HS-27A (cell line): ENCODE measurements at regions not wholly inside any gene's neighbourhood (a gene's known extent, or its start where the extent isn't known, plus 50 kb on each side); places are given as distances from the start of the nearest gene placed in this dataset.

Source experiments
- DNase-seq: peaks from one replicate; pipeline ENCODE4 v3.0.0-alpha.2; 2012; ENCODE audit warnings: low read depth, missing footprints

DNA sequence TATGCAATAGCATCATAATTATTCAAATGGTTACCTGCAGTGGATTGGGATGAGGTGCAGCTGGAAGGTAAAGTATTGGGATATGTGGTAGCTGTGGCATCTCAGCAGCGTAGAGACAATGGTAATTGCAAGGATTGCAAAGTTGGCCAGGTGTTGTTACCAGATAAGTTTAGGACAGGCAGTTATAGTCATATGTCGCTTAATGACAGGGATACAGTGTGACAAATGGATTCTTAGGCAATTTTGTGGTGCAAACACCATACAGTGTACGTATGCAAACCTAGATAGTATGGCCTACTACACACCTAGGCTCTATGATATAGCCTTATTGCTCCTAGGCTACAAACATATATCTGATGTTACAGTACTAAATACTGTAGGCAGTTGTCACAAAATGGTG lies 163.5 kb upstream of the LYZL2 start:
- DNase-seq, result no peak

- DNase-seq, result no peak
These were observed 162.5 kb upstream of the LYZL2 start for GRCh38 chr10:30792025-30792424.

- DNase-seq, result no peak
These were observed 161.7 kb upstream of the LYZL2 start for GRCh38 chr10:30791197-30791611.

- no peak for DNase-seq
These were observed 160.3 kb upstream of the LYZL2 start for GRCh38 chr10:30789806-30790205.

- DNase-seq, result no peak
These were observed 158.8 kb upstream of the LYZL2 start for GRCh38 chr10:30788307-30788706.

DNA sequence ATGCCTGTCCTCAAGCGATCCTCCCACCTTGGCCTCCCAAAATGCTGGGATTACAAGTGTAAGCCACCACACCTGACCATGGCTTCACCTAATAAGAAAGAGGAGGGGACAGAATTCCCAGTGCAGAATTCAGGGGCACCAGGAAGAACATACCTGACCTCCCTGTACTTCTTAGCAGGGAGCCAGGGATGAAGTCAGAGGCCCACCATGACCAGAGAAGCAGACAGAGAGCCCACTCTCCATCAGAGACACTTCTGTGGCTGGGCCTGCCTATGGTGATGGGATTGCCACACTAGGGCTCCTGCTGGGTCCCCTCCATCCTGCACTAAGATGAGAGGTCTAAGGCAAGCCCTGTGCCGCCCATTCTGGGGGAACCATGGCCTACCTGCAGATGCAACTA lies 157.4 kb upstream of the LYZL2 start:
- no peak for DNase-seq

- no peak for DNase-seq
These were observed 156.6 kb upstream of the LYZL2 start for GRCh38 chr10:30786131-30786530.

GRCh38 chr10:30784897-30785605 lies 155.5 kb upstream of the LYZL2 start:
- no peak for DNase-seq

DNA sequence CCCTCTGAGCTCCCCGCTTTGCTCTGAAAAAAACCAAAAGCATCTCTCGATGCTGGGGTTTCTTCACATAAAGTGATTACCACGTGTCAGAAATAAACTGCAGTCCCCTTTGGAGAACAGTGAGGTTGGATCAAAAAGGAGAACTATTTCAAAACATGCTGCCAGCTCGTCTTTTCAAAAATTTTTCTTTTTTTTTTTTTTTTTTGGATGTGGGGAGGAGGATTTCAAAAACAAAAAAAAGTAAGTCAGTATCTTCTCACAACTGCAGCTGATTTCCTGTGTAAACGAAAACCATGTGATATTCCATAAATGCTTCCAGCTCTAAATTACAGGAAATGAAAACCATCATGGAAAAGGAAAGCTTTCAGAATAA lies 155.0 kb upstream of the LYZL2 start:
- DNase-seq, result no peak

DNA sequence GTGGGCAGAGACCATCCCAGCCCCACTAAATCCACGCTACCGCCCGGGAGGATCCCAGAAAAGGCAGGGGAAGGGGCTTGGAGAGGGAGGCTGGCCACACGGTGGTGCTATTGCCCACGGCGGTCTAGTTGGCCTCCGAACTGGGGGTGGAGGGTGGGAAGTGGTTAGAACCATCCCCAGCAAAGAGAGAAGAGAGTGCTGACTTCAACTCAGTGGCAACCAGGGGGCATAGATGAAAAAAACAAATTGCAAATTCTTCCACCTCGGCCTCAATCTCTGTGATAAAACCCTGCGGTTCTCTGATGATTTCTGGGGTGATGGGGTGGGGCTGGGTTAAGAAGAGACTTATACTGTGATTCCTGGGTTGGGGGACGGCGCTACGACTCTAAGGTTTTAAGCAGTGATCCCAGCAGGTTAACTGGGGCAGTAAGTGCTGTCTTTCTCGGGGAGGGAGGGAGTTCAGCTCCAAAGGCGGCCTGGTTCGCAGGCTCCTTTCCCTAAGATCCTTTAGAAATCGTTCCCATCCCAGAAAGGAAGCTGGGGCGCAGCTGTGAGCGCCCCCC lies 154.5 kb upstream of the LYZL2 start:
- DNase-seq, result peak; percentile 36

DNA sequence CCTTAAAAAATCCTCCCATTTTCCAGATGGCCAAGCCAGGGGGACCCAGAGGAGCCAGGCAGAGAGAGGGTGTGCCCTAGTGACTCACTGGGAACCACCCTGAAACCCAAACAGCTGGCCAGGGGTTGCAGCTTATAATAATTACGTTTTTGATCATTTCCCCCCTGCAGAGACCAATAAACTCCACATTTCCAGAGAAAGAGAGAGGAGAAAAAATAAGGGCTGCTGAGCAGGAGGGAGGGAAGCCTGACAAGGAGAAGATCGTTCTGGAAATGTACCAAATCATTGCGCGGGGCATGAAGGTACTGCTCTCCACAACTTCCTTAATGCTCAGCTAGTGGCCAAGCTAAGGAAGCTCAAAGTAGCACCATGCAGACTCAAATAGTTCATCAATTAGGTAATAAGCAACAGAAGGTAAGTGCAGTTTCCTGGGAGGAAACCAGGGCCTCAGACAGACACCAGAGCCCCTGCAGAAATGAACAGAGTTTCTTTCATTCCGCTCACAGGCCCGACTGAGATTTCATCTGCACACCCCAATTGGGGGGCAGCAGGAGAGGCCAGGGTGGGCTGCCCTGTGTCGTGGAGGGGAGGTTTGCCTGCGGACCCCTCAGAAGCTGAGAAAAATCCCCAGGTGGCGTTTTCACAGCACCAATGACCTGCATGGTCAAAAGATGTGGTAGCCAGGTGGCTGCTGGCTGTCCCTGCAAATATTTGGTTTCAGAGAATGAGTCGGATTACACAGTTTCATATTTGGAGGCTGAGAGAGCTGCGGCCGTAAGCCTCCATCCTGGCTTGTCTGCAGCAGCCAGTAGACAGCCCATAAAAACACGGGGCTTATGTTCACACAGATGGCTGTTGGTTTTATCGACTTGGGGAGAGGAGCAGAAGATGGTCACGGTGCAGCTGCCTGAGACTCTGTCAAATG lies 153.2 kb upstream of the LYZL2 start:
- no peak for DNase-seq

DNA sequence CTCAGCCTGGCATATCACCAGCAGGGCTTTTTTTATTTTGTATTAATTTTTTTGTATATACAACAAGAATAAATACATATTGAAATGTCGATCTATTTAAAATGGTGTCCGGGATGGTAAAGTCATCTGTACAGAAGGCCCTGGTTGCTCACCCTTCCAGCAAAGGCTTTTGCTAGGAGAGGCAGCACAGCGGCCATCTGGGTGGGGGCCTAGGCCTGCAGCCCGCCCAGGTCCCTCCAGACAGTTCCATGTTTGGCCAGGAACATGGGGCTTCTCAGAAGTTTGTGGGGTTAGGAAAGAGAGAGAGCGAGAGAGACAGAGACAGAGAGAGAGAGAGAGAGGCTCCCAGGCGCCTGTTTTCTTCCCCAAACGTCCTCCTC lies 152.6 kb upstream of the LYZL2 start:
- DNase-seq, result no peak

GRCh38 chr10:30781670-30782121 lies 152.1 kb upstream of the LYZL2 start:
- DNase-seq, result no peak

- no peak for DNase-seq
These were observed 149.2 kb upstream of the LYZL2 start for GRCh38 chr10:30778769-30779168.

GRCh38 chr10:30775779-30776591 lies 146.4 kb upstream of the LYZL2 start:
- DNase-seq, result peak; percentile 35

DNA sequence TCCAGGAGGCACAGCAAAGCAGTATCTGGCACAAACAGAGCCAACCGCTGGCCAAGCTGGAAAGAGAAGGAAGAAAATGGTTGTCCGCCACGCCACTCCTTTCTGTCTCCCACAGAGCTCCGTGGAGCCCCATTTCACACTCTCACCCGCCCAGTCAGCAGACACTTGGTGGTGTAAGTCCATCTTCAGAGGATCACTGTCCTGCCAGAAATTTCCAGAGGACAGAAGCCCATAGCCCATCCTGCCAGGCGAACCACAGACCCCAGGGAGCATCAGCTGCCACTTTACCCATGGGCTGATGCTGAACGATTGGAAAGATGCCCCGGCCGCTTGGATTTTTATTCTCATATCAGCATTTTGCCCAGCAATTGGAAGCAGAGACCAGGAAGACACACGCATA lies 144.7 kb upstream of the LYZL2 start:
- no peak for DNase-seq

- no peak for DNase-seq
These were observed 143.9 kb upstream of the LYZL2 start for GRCh38 chr10:30773501-30773900.

GRCh38 chr10:30770816-30771215 lies 141.3 kb upstream of the LYZL2 start:
- no peak for DNase-seq

- DNase-seq, result no peak
These were observed 140.7 kb upstream of the LYZL2 start for GRCh38 chr10:30770229-30770628.

DNA sequence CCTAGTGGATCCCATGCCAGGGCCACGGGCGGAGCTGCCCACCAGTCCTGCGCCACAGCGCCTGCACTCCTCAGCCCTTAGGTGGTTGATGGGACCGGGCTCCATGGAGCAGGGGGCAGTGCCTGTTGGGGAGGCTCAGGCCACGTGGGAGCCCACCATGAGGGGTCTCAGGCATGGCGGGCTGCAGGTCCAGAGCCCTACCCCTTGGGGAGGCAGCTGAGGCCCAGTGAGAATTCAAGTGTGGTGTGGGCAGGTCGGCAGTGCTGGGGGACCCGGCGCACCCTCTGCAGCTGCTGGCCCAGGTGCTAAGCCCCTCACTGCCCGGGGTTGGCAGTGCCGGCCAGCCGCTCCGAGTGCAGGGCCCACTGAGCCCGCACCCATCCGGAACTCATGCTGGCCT lies 139.8 kb upstream of the LYZL2 start:
- no peak for DNase-seq

DNA sequence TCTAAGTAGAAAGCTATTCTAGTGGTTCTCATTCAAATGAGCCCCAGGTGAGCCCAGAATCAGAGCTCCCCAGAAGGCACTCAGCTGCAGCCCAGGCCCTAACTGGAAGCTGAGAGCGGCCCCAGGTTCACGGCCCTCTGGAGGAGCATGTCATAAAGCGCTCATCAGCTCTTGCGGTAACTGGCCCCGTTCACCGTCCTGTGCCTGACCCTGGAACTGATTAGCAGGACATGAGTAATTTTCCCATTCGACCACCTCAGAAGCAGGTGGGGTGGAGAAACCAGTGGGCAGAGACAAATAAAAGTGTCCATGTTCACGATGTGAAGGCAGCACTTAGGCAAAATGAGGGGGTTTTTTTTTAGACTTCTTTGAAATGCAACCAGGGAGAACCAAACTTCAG lies 136.1 kb upstream of the LYZL2 start:
- DNase-seq, result no peak

DNA sequence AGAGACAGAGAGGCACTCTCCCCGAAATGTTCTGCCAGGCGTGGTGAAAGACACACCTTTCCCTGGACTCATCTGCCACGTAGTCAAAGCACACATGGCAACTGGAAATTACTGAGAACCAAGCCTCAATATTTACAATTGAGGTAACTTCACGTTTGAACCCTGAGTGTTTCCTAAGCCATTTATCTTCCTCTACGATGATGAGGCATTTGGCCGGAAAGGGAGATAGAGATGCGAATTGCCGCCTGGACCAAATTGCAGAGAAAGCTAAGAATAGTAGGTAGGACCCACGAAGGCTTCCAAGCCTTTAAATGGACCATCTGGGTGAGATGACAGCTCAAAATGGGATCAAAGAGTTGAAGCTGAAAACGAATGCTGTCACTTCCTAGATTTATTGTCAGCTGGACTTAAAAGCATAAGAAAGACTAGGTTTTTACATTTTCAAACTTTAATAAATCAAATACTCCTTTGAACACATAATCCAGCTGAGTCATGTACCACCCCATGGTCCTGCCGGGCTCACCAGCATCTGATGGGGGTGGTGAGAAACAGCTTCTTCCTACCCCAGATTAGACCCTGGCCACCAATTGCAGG lies 135.6 kb upstream of the LYZL2 start:
- no peak for DNase-seq
